GM12892 (cell line): ENCODE measurements at regions not wholly inside any gene's neighbourhood (a gene's known extent, or its start where the extent isn't known, plus 50 kb on each side); places are given as distances from the start of the nearest gene placed in this dataset.

ENCODE experiments used
- DNase-seq: peaks from one replicate; pipeline ENCODE4 v3.0.0; 2011; ENCODE audit not compliant: insufficient read length
- FAIRE-seq: peaks from 2 replicates; lab custom pipeline; 2011; peaks lifted over from hg19 to GRCh38; lab: Jason Lieb, UNC
- POLR2A ChIP-seq: IDR thresholded peaks from 2 replicates; pipeline ENCODE4 v1.6.1; 2011; ENCODE audit warnings: low read depth, low read length, control low read depth
- POLR2AphosphoS5 ChIP-seq: IDR thresholded peaks from 2 replicates; pipeline ENCODE4 v1.6.1; 2011; ENCODE audit warnings: low read depth, low read length, control low read depth
- TAF1 ChIP-seq: IDR thresholded peaks from 2 replicates; pipeline ENCODE4 v1.6.1; 2011; ENCODE audit warnings: low read depth, mild to moderate bottlenecking, control low read depth, low read length, borderline replicate concordance

DNA sequence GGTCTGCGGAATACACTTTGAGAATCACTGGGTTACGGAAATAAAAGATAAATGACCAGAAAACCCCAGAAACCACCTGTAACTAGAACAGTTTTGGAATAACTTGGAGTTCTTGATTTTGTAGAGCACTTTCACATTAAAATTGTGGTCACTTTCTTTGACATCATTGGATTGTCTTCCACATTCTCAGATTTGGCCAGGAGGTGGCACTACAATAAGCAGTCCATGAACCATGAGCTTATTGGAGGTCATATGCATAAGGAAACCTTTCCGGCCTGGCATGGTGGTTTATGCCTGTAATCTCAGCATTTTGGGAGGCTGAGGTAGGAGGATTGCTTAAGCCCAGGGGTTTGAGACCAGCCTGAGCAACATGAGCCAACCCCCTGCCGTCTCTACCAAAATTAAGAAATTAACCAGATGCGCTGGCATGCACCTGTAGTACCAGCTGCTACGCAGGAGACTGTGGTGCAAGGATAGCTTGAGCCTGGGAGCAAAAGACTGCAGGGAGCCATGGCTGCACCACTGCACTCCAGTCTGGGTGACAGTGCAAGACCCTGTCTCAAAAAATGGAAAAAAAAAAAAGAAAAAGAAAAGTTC is 107.7 kb upstream of the CAND1 start:
- no peak for TF ChIP-seq POLR2AphosphoS5
- peak; percentile 1 for DNase-seq
- peak; percentile 61 for FAIRE-seq

DNA sequence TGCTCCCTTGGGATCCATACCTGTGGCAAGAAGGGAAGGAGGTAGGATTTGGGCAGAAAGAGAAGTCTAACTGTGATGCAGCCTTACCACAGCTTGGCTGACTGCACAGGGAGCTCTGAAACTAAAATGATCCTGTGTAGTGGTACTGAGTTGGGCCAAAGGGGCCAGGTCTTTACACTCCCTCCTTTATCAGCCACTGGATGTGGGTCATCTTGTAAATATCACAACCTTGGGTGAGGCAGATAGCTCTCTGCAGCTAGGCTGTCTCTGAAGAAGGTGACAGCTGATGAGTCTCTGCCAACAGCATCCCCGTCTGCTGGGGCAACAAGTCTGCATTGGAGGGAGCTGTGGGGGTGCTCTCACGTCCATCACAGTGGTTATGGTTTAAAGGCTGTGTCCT is 95.9 kb upstream of the CAND1 start:
- no peak for DNase-seq
- TF ChIP-seq TAF1 (no peak), POLR2AphosphoS5 (no peak), POLR2A (no peak)
- no peak for FAIRE-seq

DNA sequence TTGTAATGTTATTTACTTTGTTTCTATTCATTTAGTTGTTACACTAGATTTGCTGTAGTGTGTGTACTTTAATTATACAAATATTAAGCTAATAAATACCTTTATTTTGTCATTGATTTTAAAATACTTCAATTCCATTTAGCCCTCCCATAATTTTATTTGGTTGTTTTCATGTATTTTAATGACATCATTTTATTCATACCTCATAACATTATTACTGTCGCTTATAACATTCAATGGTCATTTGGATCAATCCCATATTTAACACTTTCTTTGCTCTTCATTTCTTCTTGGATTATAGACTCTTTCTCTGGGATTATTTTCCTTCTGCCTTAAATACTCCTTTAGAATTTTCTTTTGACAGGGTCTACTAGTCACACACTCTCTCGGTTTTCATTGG is 86.6 kb upstream of the CAND1 start:
- no peak for FAIRE-seq
- DNase-seq, result no peak
- TF ChIP-seq TAF1, result no peak
- TF ChIP-seq POLR2A, result no peak
- no peak for TF ChIP-seq POLR2AphosphoS5

DNA sequence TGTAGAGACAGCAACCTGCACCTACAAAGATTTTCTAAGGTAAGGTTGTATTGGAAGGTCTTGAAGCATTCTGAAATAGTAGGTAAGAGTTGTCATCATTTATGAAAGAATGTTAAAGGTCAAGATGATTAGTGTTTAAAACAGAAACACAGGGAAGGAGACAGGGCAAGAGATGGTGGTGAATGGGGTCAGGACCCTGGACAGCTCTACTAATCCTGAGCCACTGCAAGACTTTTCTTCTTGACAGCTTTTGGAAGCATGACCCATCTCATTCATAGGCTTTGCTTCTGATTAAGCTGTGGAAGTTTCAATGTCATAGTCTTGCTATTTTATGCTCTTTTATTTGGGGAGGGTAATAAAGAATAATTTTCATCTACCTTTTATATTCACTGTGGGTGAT is 75.5 kb upstream of the CAND1 start:
- no peak for TF ChIP-seq TAF1
- TF ChIP-seq POLR2A, result no peak
- no peak for TF ChIP-seq POLR2AphosphoS5
- no peak for DNase-seq
- FAIRE-seq, result no peak

DNA sequence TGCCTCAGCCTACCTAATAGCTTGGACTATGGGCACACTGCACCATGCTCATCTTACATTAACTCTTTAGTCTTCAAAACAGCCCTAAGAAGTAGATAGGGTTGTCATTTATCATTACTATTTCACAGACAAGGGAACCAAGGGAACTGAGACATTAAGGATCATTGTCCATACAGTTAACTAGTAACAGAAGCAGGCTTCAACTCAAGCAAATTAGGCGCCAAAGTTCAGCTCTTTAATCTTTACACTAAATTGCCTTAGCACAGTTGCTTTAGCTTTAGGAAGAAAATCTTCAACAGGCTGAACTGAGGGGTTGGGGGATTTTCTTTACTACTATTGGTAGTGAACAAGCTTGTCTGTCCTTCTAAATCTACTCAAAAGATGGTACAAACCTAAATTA is 68.8 kb upstream of the CAND1 start:
- DNase-seq, result no peak
- TF ChIP-seq TAF1 (no peak), POLR2A (no peak), POLR2AphosphoS5 (no peak)
- FAIRE-seq, result no peak

GRCh38 chr12:67202011-67202677 is 67.0 kb upstream of the CAND1 start:
- TF ChIP-seq POLR2AphosphoS5 (no peak), TAF1 (no peak), POLR2A (no peak)
- DNase-seq, result no peak
- FAIRE-seq, result peak; percentile 24

- DNase-seq (no peak), FAIRE-seq (peak; percentile 57)
- no peak for TF ChIP-seq POLR2A
- no peak for TF ChIP-seq TAF1
- TF ChIP-seq POLR2AphosphoS5, result no peak
Measured at GRCh38 chr12:67202678-67203012, 66.5 kb upstream of the CAND1 start.

- DNase-seq (no peak), FAIRE-seq (no peak)
- no peak for TF ChIP-seq POLR2AphosphoS5
- TF ChIP-seq TAF1, result no peak
- TF ChIP-seq POLR2A, result no peak
Measured at GRCh38 chr12:67208281-67209067, 60.7 kb upstream of the CAND1 start.

- FAIRE-seq (no peak), DNase-seq (no peak)
Measured at GRCh38 chr12:67211029-67211428, 58.1 kb upstream of the CAND1 start.

DNA sequence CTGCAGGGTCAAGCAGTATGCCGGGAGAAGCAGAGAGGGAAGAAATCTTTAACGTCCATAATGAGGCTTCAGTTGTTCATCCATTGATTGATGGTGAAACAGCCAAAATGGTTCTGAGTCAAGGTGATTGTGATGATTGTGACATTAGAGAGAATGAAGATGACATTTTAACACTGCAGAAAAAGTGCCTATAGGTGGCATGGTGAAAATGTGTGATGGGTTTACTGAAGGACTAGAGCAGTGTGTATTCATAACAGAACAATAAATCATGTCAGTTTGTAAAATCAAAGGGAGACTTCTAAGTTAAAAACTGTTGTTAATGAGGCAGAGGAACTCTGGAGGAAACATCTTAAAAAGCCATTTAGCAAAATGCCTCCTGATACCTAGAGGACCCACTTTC is 57.7 kb upstream of the CAND1 start:
- TF ChIP-seq TAF1 (no peak), POLR2AphosphoS5 (no peak), POLR2A (no peak)

More at GRCh38 chr12:67211029-67211428, 58.1 kb upstream of the CAND1 start:
- TF ChIP-seq POLR2A (no peak), POLR2AphosphoS5 (no peak), TAF1 (no peak)

GRCh38 chr12:67217647-67218046 is 51.5 kb upstream of the CAND1 start:
- no peak for FAIRE-seq
- TF ChIP-seq POLR2AphosphoS5 (no peak), TAF1 (no peak), POLR2A (no peak)
- no peak for DNase-seq

More for the DNA sequence above, 57.7 kb upstream of the CAND1 start:
- DNase-seq (no peak), FAIRE-seq (no peak)
